Pancreas (tissue), 10 donors: ENCODE measurements at regions not wholly inside any gene's neighbourhood (a gene's known extent, or its start where the extent isn't known, plus 50 kb on each side); places are given as distances from the start of the nearest gene placed in this dataset.
A peak's percentile ranks its signal among the peaks of the same experiment; 100 is the strongest.

ENCODE experiments used
- ATAC-seq, 4 donors: fragments of 200-7000 bp; cut with Tn5 transposase; one replicate each; pipeline versions ENCODE4 v1.8.0 to v1.9.1; 2020; ENCODE audit warnings: mild to moderate bottlenecking in 4 of 4, moderate library complexity in 4 of 4
- DNase-seq, 6 donors: peaks; one replicate each; pipeline ENCODE4 v3.0.0-alpha.2; 2020
- FAIRE-seq: peaks from 2 replicates; lab custom pipeline; 2012; peaks lifted over from hg19 to GRCh38; lab: Jason Lieb, UNC
- H3K27ac ChIP-seq, 4 donors: fragments of 200-600 bp; sonication (generic); 1 replicate in 3 of 4; 2 replicates in 1 of 4; pipeline versions ENCODE4 v1.5.0 to v1.8.0; 2020
- H3K27me3 ChIP-seq, 4 donors: fragments of 200-600 bp; one replicate each; pipeline ENCODE4 v1.8.0; 2021
- H3K36me3 ChIP-seq, 3 donors: fragments of 200-600 bp; sonication (generic) in 1 of 3; one replicate each; pipeline versions ENCODE4 v1.5.0 to v1.8.0; 2020 to 2021
- H3K4me1 ChIP-seq, 3 donors: fragments of 200-600 bp; one replicate each; pipeline ENCODE4 v1.8.0; 2021
- H3K4me3 ChIP-seq, 4 donors: fragments of 200-600 bp; sonication (generic) in 2 of 4; one replicate each; pipeline versions ENCODE4 v1.5.0 to v1.8.0; 2020 to 2021
- H3K9me3 ChIP-seq, 4 donors: fragments of 200-600 bp; one replicate each; pipeline ENCODE4 v1.8.0; 2021
- WGBS, 2 donors: extraction: QIAGEN DNeasy Blood & Tissue Kit; methylation state at CpG; one replicate each; pipeline ENCODE4 v1.1.7; 2013; 5-methylcytosine and 5-hydroxymethylcytosine counted together
- intact Hi-C, 3 donors: fragments of 100-400 bp; cut with DNase I; formaldehyde crosslinking; loops; one replicate each; pipeline versions ENCODE4 v1.11.1 to v1.14.2; 2022
- TF ChIP-seq, protein P1 (sequence below), 4 donors: fragments of 200-600 bp; sonication (generic) in 3 of 4; IDR thresholded peaks; one replicate each; pipeline versions ENCODE4 v1.5.0 to v1.8.0; 2021; ENCODE audit warnings: antibody characterized with exemption in 4 of 4
- donor health status: healthy with polysubstance abuse.
- donor health status: DM: no; HTN: no; CAD: no; lungs with moderate emphysema.
- donor health status: DM: no; HTN: no; CAD: no.
- donor health status: control.
- donor health status: control.
- donor health status: Bipolar disorder and iron deficiency.
- donor health status: DM: yes; HTN: yes; CAD: no.
- donor health status: DM: no; HTN: no; CAD: no.
- donor health status: DM: no; HTN: no; CAD: no.
- donor health status: DM: yes; HTN: yes; CAD: no.

DNA sequence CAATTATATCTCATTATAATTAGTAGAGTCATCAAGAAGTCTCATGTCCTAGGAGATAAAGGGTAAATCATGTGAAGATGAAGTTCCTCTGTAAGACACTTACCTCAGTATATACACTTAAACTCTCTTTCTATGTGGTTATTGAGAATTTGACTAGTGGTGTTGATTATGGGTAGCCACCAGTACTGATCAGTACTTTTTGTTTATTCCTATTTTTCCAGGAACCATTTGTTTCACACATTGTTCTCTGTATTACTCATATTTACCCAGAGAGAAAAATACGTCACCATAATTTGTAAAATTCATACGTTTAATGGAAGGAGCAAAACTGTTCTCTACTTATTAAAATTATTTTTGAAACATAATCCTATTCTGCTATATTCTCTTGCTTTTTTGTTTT lies 55.8 kb upstream of the PRDM8 start:
- H3K9me3 ChIP-seq, result no peaks in the 10 kb centered on the region
- ATAC-seq, result no peak
- no peaks in the 10 kb centered on the region for H3K4me1 ChIP-seq
- intact Hi-C loops, result no loop called here
- no peaks in the 10 kb centered on the region for H3K27me3 ChIP-seq
- peak; percentile 82 for FAIRE-seq
- 76 to 85% methylated on average over 2 of the region's 2 CpGs for WGBS, 2 donors
- H3K36me3 ChIP-seq, result no peaks in the 10 kb centered on the region
- no peak overlapping the region for H3K4me3 ChIP-seq
- TF ChIP-seq, protein P1, sequence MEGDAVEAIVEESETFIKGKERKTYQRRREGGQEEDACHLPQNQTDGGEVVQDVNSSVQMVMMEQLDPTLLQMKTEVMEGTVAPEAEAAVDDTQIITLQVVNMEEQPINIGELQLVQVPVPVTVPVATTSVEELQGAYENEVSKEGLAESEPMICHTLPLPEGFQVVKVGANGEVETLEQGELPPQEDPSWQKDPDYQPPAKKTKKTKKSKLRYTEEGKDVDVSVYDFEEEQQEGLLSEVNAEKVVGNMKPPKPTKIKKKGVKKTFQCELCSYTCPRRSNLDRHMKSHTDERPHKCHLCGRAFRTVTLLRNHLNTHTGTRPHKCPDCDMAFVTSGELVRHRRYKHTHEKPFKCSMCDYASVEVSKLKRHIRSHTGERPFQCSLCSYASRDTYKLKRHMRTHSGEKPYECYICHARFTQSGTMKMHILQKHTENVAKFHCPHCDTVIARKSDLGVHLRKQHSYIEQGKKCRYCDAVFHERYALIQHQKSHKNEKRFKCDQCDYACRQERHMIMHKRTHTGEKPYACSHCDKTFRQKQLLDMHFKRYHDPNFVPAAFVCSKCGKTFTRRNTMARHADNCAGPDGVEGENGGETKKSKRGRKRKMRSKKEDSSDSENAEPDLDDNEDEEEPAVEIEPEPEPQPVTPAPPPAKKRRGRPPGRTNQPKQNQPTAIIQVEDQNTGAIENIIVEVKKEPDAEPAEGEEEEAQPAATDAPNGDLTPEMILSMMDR (IDR thresholded peaks at IDR 0.05), result no peak
- H3K27ac ChIP-seq, result no peak overlapping the region
- no peak for DNase-seq

- FAIRE-seq (no peak), ATAC-seq (no peak), DNase-seq (no peak)
- no peaks in the 10 kb centered on the region for H3K9me3 ChIP-seq
- H3K36me3 ChIP-seq, result no peaks in the 10 kb centered on the region
- TF ChIP-seq, protein P1 (IDR thresholded peaks at IDR 0.05), result no peak
- intact Hi-C loops, result no loop called here
- no peaks in the 10 kb centered on the region for H3K27me3 ChIP-seq
- WGBS, 2 donors, result 86 to 91% methylated on average over 2 of the region's 2 CpGs
- H3K4me3 ChIP-seq, result no peak overlapping the region
- H3K4me1 ChIP-seq, result no peaks in the 10 kb centered on the region
- no peak overlapping the region for H3K27ac ChIP-seq
Measured at GRCh38 chr4:80140194-80140593, 57.1 kb upstream of the PRDM8 start.

DNA sequence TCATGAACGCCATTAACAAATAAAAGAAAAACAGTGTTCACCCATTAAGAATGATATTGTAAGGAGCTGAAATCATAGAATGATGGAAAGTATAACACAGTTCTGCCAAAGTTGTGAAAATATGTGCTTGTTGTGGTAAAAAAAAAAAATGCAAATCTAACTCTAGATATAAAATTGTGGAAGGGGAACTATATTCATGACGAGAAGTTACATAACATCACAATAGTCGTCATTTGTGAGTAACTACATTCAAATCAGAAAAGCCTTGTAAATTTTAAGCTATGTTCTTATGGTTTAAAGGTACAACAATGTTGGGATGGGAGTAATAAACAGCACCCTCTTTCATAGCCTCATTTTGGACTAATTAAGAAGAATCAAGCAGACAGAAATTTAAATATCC lies 57.6 kb upstream of the PRDM8 start:
- intact Hi-C loops, result no loop called here
- DNase-seq, result no peak

DNA sequence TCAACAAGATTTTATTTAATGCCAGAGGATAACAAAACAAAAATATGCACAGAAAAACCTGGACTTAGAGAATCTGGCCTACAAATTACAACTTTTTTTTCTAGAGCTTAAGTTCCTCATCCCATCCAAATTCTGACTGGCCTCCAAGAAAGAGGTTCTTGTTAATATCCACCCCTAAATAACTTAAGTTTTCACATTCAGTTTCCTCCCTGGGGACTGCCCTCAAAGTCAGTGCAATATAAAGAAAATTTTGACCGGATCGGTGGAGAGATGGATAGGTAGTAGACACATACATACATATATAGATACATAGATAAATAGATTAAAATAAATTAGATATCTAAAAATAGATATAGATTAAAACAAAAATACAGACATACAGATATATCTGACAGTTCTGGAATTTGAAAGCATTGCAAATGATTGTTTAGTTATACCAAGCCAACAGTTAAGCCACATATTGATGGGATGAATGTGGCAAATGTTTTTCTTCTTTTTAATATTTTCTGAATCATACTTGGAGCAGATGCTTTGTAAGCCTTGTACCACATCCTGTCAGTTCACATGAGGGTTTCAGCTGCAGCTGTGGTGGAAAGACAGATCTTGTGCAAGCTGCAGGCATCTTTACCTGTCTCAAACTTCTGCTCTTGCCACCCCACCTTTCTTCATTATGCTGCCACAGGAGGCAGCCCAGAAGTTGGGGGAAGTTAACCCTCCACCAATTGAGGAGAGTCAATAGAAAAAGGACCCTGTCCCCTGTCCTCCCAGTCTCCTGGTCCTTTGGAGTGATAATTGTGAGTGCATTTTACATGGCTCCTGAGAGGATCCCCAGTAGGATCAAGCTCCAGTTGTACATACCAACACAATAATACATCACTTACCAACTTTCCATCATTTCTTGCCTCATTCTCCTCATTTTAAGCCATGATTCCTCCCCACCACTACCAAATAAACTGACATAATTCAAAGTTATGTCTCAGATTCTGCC lies 58.5 kb upstream of the PRDM8 start:
- Histone ChIP-seq H3K9me3 (no peaks in the 10 kb centered on the region), H3K36me3 (no peaks in the 10 kb centered on the region), H3K4me3 (no peak overlapping the region), H3K27ac (no peak overlapping the region), H3K4me1 (no peaks in the 10 kb centered on the region), H3K27me3 (no peaks in the 10 kb centered on the region)
- TF ChIP-seq, protein P1 (IDR thresholded peaks at IDR 0.05), result no peak
- no peak for DNase-seq
- 86 to 89% methylated on average over 2 of the region's 2 CpGs for WGBS, 2 donors
- intact Hi-C loops, result no loop called here
- FAIRE-seq, result no peak
- no peak for ATAC-seq

More for the DNA sequence above, 57.6 kb upstream of the PRDM8 start:
- FAIRE-seq (no peak), ATAC-seq (no peak)
- H3K4me1 ChIP-seq, result no peaks in the 10 kb centered on the region
- H3K36me3 ChIP-seq, result no peaks in the 10 kb centered on the region
- WGBS, 2 donors, result 71 to 74% methylated on average over 3 of the region's 3 CpGs
- no peaks in the 10 kb centered on the region for H3K27me3 ChIP-seq
- TF ChIP-seq, protein P1 (IDR thresholded peaks at IDR 0.05), result no peak
- no peak overlapping the region for H3K4me3 ChIP-seq
- no peak overlapping the region for H3K27ac ChIP-seq
- H3K9me3 ChIP-seq, result no peaks in the 10 kb centered on the region

- 77 to 87% methylated on average over 5 of the region's 5 CpGs for WGBS, 2 donors
- Histone ChIP-seq H3K36me3 (no peaks in the 10 kb centered on the region), H3K9me3 (no peaks in the 10 kb centered on the region), H3K4me3 (no peak overlapping the region), H3K27me3 (no peaks in the 10 kb centered on the region), H3K27ac (no peak overlapping the region), H3K4me1 (no peaks in the 10 kb centered on the region)
- intact Hi-C loops, result no loop called here
- TF ChIP-seq, protein P1 (IDR thresholded peaks at IDR 0.05), result no peak
- no peak for ATAC-seq
- FAIRE-seq, result no peak
- no peak for DNase-seq
Measured at GRCh38 chr4:80137631-80138030, 59.7 kb upstream of the PRDM8 start.
